ENCODE measurements at regions not wholly inside any gene's neighbourhood (a gene's known extent, or its start where the extent isn't known, plus 50 kb on each side); places are given as distances from the start of the nearest gene placed in this dataset.

- Histone ChIP-seq H2BK5ac (ENCODE audit: insufficient read length, low read length) (no peak overlapping the region), H3T11ph (ENCODE audit: low read length) (no peak overlapping the region), H3K79me1 (ENCODE audit: insufficient read depth, low read depth, low read length, poor library complexity, severe bottlenecking) (no peaks in the 10 kb centered on the region), H3K56ac (ENCODE audit: insufficient read length, low read depth, low read length) (no peak overlapping the region), H3K4me2 (ENCODE audit: insufficient read depth, insufficient read length, low read length) (no peak overlapping the region), H3K4me1 (ENCODE audit: insufficient read depth, low read length) (no peaks in the 10 kb centered on the region), H3K9me3 (ENCODE audit: control insufficient read depth, low read depth, low read length) (no peaks in the 10 kb centered on the region), H3K27me3 (ENCODE audit: insufficient read depth, low read length) (no peaks in the 10 kb centered on the region), H2AK5ac (ENCODE audit: insufficient read length, low read length) (no peak overlapping the region), H2BK120ac (ENCODE audit: low read depth, low read length, poor library complexity, severe bottlenecking) (no peak overlapping the region), H3K4ac (ENCODE audit: low read depth, low read length) (no peak overlapping the region), H3K14ac (ENCODE audit: insufficient read depth, low read length) (no peak overlapping the region), H4K20me1 (ENCODE audit: control insufficient read depth, insufficient read depth, insufficient read length) (no peaks in the 10 kb centered on the region), H3K23me2 (ENCODE audit: insufficient read length, low read depth, low read length, poor library complexity, severe bottlenecking) (no peaks in the 10 kb centered on the region), H3K18ac (ENCODE audit: insufficient read length, low read depth, low read length) (no peak overlapping the region), H2AFZ (ENCODE audit: low read length) (no peak overlapping the region), H3K9ac (ENCODE audit: extremely low read depth, insufficient read length, low read length) (no peak overlapping the region), H4K5ac (ENCODE audit: insufficient read length, low read depth, low read length) (no peak overlapping the region), H4K8ac (replicated peaks; ENCODE audit: insufficient read length, low read depth, low read length) (no peak overlapping the region), H2BK15ac (ENCODE audit: low read depth, low read length) (no peak overlapping the region), H2BK12ac (ENCODE audit: insufficient read length, low read depth, low read length) (no peak overlapping the region), H3K27ac (ENCODE audit: insufficient read length, low read depth, low read length) (no peak overlapping the region), H4K91ac (ENCODE audit: insufficient read length, low read depth, low read length) (no peak overlapping the region), H2BK20ac (ENCODE audit: low read depth, low read length, poor library complexity, severe bottlenecking) (no peak overlapping the region), H3K79me2 (ENCODE audit: insufficient read depth, low read length) (no peaks in the 10 kb centered on the region), H3K23ac (ENCODE audit: insufficient read length, low read depth, low read length) (no peak overlapping the region)
- TF ChIP-seq, protein P1, sequence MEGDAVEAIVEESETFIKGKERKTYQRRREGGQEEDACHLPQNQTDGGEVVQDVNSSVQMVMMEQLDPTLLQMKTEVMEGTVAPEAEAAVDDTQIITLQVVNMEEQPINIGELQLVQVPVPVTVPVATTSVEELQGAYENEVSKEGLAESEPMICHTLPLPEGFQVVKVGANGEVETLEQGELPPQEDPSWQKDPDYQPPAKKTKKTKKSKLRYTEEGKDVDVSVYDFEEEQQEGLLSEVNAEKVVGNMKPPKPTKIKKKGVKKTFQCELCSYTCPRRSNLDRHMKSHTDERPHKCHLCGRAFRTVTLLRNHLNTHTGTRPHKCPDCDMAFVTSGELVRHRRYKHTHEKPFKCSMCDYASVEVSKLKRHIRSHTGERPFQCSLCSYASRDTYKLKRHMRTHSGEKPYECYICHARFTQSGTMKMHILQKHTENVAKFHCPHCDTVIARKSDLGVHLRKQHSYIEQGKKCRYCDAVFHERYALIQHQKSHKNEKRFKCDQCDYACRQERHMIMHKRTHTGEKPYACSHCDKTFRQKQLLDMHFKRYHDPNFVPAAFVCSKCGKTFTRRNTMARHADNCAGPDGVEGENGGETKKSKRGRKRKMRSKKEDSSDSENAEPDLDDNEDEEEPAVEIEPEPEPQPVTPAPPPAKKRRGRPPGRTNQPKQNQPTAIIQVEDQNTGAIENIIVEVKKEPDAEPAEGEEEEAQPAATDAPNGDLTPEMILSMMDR (conservative IDR thresholded peaks at IDR 0.05): no peak
- Mint-ChIP-seq H3K4me1 (no peaks in the 10 kb centered on the region), H3K27me3 (ENCODE audit: low read depth) (no peaks in the 10 kb centered on the region), H3K27ac (no peak overlapping the region; a peak in 1 of 7 replicates), H3K4me3 (no peak overlapping the region), H3K9me3 (no peaks in the 10 kb centered on the region; a peak in 1 of 5 replicates), H3K36me3 (ENCODE audit: insufficient read depth in 1 of 3, low read depth in 3 of 3) (no peaks in the 10 kb centered on the region; a peak in 1 of 7 replicates)
- WGBS (ENCODE audit: extremely low coverage, insufficient read length, low lambda C conversion rate): no CpG with 5 or more reads among the region's 4 CpGs
- no peak for DNase-seq
These were observed 107.2 kb downstream of the LHX9 start for GRCh38 chr1:198024336-198024735.
